ENCODE measurements at regions not wholly inside any gene's neighbourhood (a gene's known extent, or its start where the extent isn't known, plus 50 kb on each side); places are given as distances from the start of the nearest gene placed in this dataset.
"Not testable (repeated sequence)": the region's sequence is repeated elsewhere in the genome, so short reads cannot be mapped to it uniquely, and the experiment has no call there.

GRCh38 chr10:30560326-30560725 is 69.2 kb downstream of the LYZL2 start:
- no peak overlapping the region for H3K27ac Mint-ChIP-seq
- H3K4me1 Mint-ChIP-seq (ENCODE audit: low read depth in 2 of 2), result no peaks in the 10 kb centered on the region
- H3K36me3 Mint-ChIP-seq (ENCODE audit: insufficient read depth), result no peaks in the 10 kb centered on the region
- no peak overlapping the region for H3K4me3 Mint-ChIP-seq
- H3K27me3 Mint-ChIP-seq, result peaks cover 11 to 26% of the 10 kb centered on the region in 2 donors
- DNase-seq (no peak), ATAC-seq (replicated peaks) (no peak)
- H3K9me3 Mint-ChIP-seq, result no peaks in the 10 kb centered on the region

GRCh38 chr10:30559180-30559579 is 70.4 kb downstream of the LYZL2 start:
- H3K27ac Mint-ChIP-seq, result peak overlapping the region in 1 of 2 donors; percentile 3
- H3K27me3 Mint-ChIP-seq, result peaks cover 7 to 20% of the 10 kb centered on the region in 2 donors
- ATAC-seq (replicated peaks) (no peak), DNase-seq (no peak)
- no peaks in the 10 kb centered on the region for H3K9me3 Mint-ChIP-seq
- no peaks in the 10 kb centered on the region for H3K4me1 Mint-ChIP-seq (ENCODE audit: low read depth in 2 of 2)
- no peaks in the 10 kb centered on the region for H3K36me3 Mint-ChIP-seq (ENCODE audit: insufficient read depth)
- no peak overlapping the region for H3K4me3 Mint-ChIP-seq

GRCh38 chr10:30558411-30558810 is 71.1 kb downstream of the LYZL2 start:
- Mint-ChIP-seq H3K4me3 (no peak overlapping the region), H3K27ac (no peak overlapping the region), H3K27me3 (peaks cover 4 to 13% of the 10 kb centered on the region in 2 donors), H3K36me3 (ENCODE audit: insufficient read depth) (no peaks in the 10 kb centered on the region), H3K9me3 (no peaks in the 10 kb centered on the region), H3K4me1 (ENCODE audit: low read depth in 2 of 2) (no peaks in the 10 kb centered on the region)
- no peak for DNase-seq
- no peak for ATAC-seq (replicated peaks)

- Mint-ChIP-seq H3K27me3 (peaks cover 2 to 7% of the 10 kb centered on the region in 2 donors), H3K9me3 (no peaks in the 10 kb centered on the region), H3K4me1 (ENCODE audit: low read depth in 2 of 2) (no peaks in the 10 kb centered on the region), H3K27ac (no peak overlapping the region), H3K4me3 (no peak overlapping the region), H3K36me3 (ENCODE audit: insufficient read depth) (no peaks in the 10 kb centered on the region)
- DNase-seq (no peak), ATAC-seq (replicated peaks) (no peak)
These were observed 71.7 kb downstream of the LYZL2 start for GRCh38 chr10:30557884-30558283.

GRCh38 chr10:30556189-30556588 is 73.4 kb downstream of the LYZL2 start:
- Mint-ChIP-seq H3K4me1 (ENCODE audit: low read depth in 2 of 2) (no peaks in the 10 kb centered on the region), H3K36me3 (ENCODE audit: insufficient read depth) (no peaks in the 10 kb centered on the region), H3K4me3 (no peak overlapping the region), H3K9me3 (no peaks in the 10 kb centered on the region), H3K27ac (no peak overlapping the region), H3K27me3 (no peaks in the 10 kb centered on the region)
- ATAC-seq (replicated peaks), result no peak
- no peak for DNase-seq

- no peak for ATAC-seq (replicated peaks)
- no peaks in the 10 kb centered on the region for H3K27me3 Mint-ChIP-seq
These were observed 74.1 kb downstream of the LYZL2 start for GRCh38 chr10:30555465-30555864.

GRCh38 chr10:30554440-30554825 is 75.1 kb downstream of the LYZL2 start:
- no peak overlapping the region for H3K4me3 Mint-ChIP-seq
- peak overlapping the region; percentile 27 to 57 for H3K27ac Mint-ChIP-seq
- ATAC-seq (replicated peaks) (no peak), DNase-seq (no peak)
- no peaks in the 10 kb centered on the region for H3K4me1 Mint-ChIP-seq (ENCODE audit: low read depth in 2 of 2)
- H3K9me3 Mint-ChIP-seq, result no peaks in the 10 kb centered on the region
- H3K36me3 Mint-ChIP-seq (ENCODE audit: insufficient read depth), result no peaks in the 10 kb centered on the region
- H3K27me3 Mint-ChIP-seq, result no peaks in the 10 kb centered on the region

More at GRCh38 chr10:30555465-30555864, 74.1 kb downstream of the LYZL2 start:
- Mint-ChIP-seq H3K27ac (no peak overlapping the region), H3K9me3 (no peaks in the 10 kb centered on the region), H3K36me3 (ENCODE audit: insufficient read depth) (no peaks in the 10 kb centered on the region), H3K4me1 (ENCODE audit: low read depth in 2 of 2) (no peaks in the 10 kb centered on the region), H3K4me3 (no peak overlapping the region)
- no peak for DNase-seq

- H3K4me1 Mint-ChIP-seq (ENCODE audit: low read depth in 2 of 2), result no peaks in the 10 kb centered on the region
- DNase-seq (no peak), ATAC-seq (replicated peaks) (no peak)
- no peaks in the 10 kb centered on the region for H3K9me3 Mint-ChIP-seq
- peak overlapping the region; percentile 27 to 57 for H3K27ac Mint-ChIP-seq
- no peaks in the 10 kb centered on the region for H3K36me3 Mint-ChIP-seq (ENCODE audit: insufficient read depth)
- no peaks in the 10 kb centered on the region for H3K27me3 Mint-ChIP-seq
- no peak overlapping the region for H3K4me3 Mint-ChIP-seq
These were observed 75.7 kb downstream of the LYZL2 start for GRCh38 chr10:30553626-30554439.

- H3K36me3 Mint-ChIP-seq (ENCODE audit: insufficient read depth), result no peaks in the 10 kb centered on the region
- ATAC-seq (replicated peaks) (no peak), DNase-seq (no peak)
- H3K27me3 Mint-ChIP-seq, result no peaks in the 10 kb centered on the region
- no peaks in the 10 kb centered on the region for H3K4me1 Mint-ChIP-seq (ENCODE audit: low read depth in 2 of 2)
- no peaks in the 10 kb centered on the region for H3K9me3 Mint-ChIP-seq
- H3K4me3 Mint-ChIP-seq, result no peak overlapping the region
- no peak overlapping the region for H3K27ac Mint-ChIP-seq
These were observed 76.4 kb downstream of the LYZL2 start for GRCh38 chr10:30553018-30553625.

- peak overlapping the region in 1 of 2 donors; percentile 21 for H3K27ac Mint-ChIP-seq
- H3K4me1 Mint-ChIP-seq (ENCODE audit: low read depth in 2 of 2), result no peaks in the 10 kb centered on the region
- no peaks in the 10 kb centered on the region for H3K36me3 Mint-ChIP-seq (ENCODE audit: insufficient read depth)
- no peak for DNase-seq
- no peak overlapping the region for H3K4me3 Mint-ChIP-seq
- no peaks in the 10 kb centered on the region for H3K27me3 Mint-ChIP-seq
- no peaks in the 10 kb centered on the region for H3K9me3 Mint-ChIP-seq
- no peak for ATAC-seq (replicated peaks)
These were observed 78.4 kb downstream of the LYZL2 start for GRCh38 chr10:30550967-30551815.

- H3K27me3 Mint-ChIP-seq; H3K27ac Mint-ChIP-seq; H3K4me3 Mint-ChIP-seq; H3K36me3 Mint-ChIP-seq (ENCODE audit: insufficient read depth); H3K4me1 Mint-ChIP-seq (ENCODE audit: low read depth in 2 of 2); ATAC-seq (replicated peaks); DNase-seq; H3K9me3 Mint-ChIP-seq: not testable (repeated sequence)
These were observed 80.3 kb downstream of the LYZL2 start for GRCh38 chr10:30549134-30549687.

- Mint-ChIP-seq H3K27ac (no peak overlapping the region), H3K36me3 (ENCODE audit: insufficient read depth) (peaks cover 7% of the 10 kb centered on the region), H3K4me1 (ENCODE audit: low read depth in 2 of 2) (peaks cover 0 to 2% of the 10 kb centered on the region in 2 donors), H3K9me3 (no peaks in the 10 kb centered on the region), H3K27me3 (no peaks in the 10 kb centered on the region), H3K4me3 (no peak overlapping the region)
- ATAC-seq (replicated peaks) (no peak), DNase-seq (no peak)
These were observed 83.0 kb downstream of the LYZL2 start for GRCh38 chr10:30546511-30546910.

GRCh38 chr10:30542895-30543288 is 86.7 kb downstream of the LYZL2 start:
- Mint-ChIP-seq H3K27me3 (no peaks in the 10 kb centered on the region), H3K27ac (no peak overlapping the region), H3K36me3 (ENCODE audit: insufficient read depth) (peaks cover 7% of the 10 kb centered on the region), H3K4me3 (no peak overlapping the region), H3K9me3 (no peaks in the 10 kb centered on the region), H3K4me1 (ENCODE audit: low read depth in 2 of 2) (peaks cover 0 to 2% of the 10 kb centered on the region in 2 donors)
- DNase-seq (no peak), ATAC-seq (replicated peaks) (no peak)

All from effector memory CD8-positive, alpha-beta T cell (primary cell).